OCI-LY3 (cell line): ENCODE measurements at regions not wholly inside any gene's neighbourhood (a gene's known extent, or its start where the extent isn't known, plus 50 kb on each side); places are given as distances from the start of the nearest gene placed in this dataset.

Experiments used
- H2AFZ ChIP-seq: fragments of 200-600, 300-600 bp; shearing (Covaris generic); 2 replicates; pipeline ENCODE4 v1.6.0; 2014; ENCODE audit warnings: antibody characterized with exemption, low read depth, low read length
- H3K27ac ChIP-seq: fragments of 200-600, 300-600 bp; sonication (generic); 2 replicates; pipeline ENCODE4 v1.5.1; 2014; ENCODE audit warnings: mild to moderate bottlenecking, low read length, moderate library complexity, mixed read lengths
- H3K27me3 ChIP-seq: fragments of 200-600, 300-600 bp; sonication (generic); 2 replicates; pipeline ENCODE4 v1.6.1; 2014; ENCODE audit warnings: low read depth, low read length, mixed read lengths
- H3K36me3 ChIP-seq: fragments of 200-600, 300-600 bp; sonication (generic); replicated peaks from 2 replicates; pipeline ENCODE3; 2014; ENCODE audit warnings: low read depth, low read length, mixed read lengths
- H3K4me1 ChIP-seq: fragments of 300-600, 200-600 bp; sonication (generic); 2 replicates; pipeline ENCODE4 v1.6.1; 2014; ENCODE audit warnings: low read length, mixed read lengths
- H3K4me2 ChIP-seq: fragments of 200-600, 300-600 bp; sonication (generic); 2 replicates; pipeline ENCODE4 v1.6.1; 2014; ENCODE audit warnings: low read length, mixed read lengths
- H3K4me3 ChIP-seq: fragments of 300-600, 200-600 bp; sonication (generic); 2 replicates; pipeline ENCODE4 v1.5.1; 2014; ENCODE audit warnings: antibody characterized with exemption, mild to moderate bottlenecking, low read length, moderate library complexity
- H3K79me2 ChIP-seq: fragments of 300-600, 200-600 bp; shearing (Covaris generic); 2 replicates; pipeline ENCODE4 v1.6.1; 2014; ENCODE audit warnings: mild to moderate bottlenecking, low read length, mixed read lengths
- H3K9ac ChIP-seq: fragments of 300-600, 200-600 bp; shearing (Covaris generic); 2 replicates; pipeline ENCODE4 v1.6.0; 2014; ENCODE audit warnings: mild to moderate bottlenecking, low read length, moderate library complexity
- H3K9me3 ChIP-seq: fragments of 200-600, 300-600 bp; shearing (Covaris generic); 2 replicates; pipeline ENCODE4 v1.6.1; 2014; ENCODE audit warnings: low read length, mixed read lengths; ENCODE audit not compliant: insufficient read depth
- H4K20me1 ChIP-seq: fragments of 200-600, 300-600 bp; sonication (generic); 2 replicates; pipeline ENCODE4 v1.6.1; 2016; ENCODE audit warnings: low read length, mixed read lengths; ENCODE audit not compliant: insufficient read depth
- EZH2phosphoT487 ChIP-seq: fragments of 200-600 bp; shearing (Covaris generic); IDR thresholded peaks from 2 replicates; pipeline ENCODE4 v1.6.1; 2018; ENCODE audit warnings: antibody characterized with exemption, mixed run types, low read depth
- TF ChIP-seq, protein P1 (sequence below): fragments of 200-600, 300-600 bp; sonication (generic); IDR thresholded peaks from 2 replicates; pipeline ENCODE4 v1.5.1; 2014; ENCODE audit warnings: antibody characterized with exemption, low read length, low read depth

DNA sequence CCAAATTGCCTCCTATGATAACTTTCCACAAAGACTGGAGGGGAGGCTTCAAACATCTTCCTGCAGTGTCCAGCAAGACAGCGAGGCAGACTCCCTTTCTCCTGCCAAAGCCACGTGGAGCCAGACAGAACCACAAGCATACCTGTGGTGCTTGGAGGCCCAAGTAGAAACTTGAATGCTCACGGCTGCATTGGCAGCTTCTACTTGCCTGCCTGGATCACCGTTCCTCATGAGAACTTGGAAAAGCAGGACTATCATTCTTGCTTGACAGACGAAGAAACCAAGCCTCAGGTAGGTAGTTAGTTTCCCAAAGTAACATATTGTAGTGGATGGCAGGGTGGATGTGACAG lies 216.3 kb upstream of the SFRP2 start:
- no peak overlapping the region for H3K9ac ChIP-seq

GRCh38 chr4:154004507-154005170 lies 215.8 kb upstream of the SFRP2 start:
- Histone ChIP-seq H3K4me3 (no peak overlapping the region), H3K27me3 (no peaks in the 10 kb centered on the region), H3K4me1 (no peaks in the 10 kb centered on the region), H3K4me2 (no peak overlapping the region), H3K36me3 (no peaks in the 10 kb centered on the region), H3K27ac (no peak overlapping the region), H3K79me2 (no peaks in the 10 kb centered on the region), H3K9ac (no peak overlapping the region), H4K20me1 (no peaks in the 10 kb centered on the region), H3K9me3 (no peaks in the 10 kb centered on the region), H2AFZ (no peak overlapping the region)
- TF ChIP-seq, protein P1, sequence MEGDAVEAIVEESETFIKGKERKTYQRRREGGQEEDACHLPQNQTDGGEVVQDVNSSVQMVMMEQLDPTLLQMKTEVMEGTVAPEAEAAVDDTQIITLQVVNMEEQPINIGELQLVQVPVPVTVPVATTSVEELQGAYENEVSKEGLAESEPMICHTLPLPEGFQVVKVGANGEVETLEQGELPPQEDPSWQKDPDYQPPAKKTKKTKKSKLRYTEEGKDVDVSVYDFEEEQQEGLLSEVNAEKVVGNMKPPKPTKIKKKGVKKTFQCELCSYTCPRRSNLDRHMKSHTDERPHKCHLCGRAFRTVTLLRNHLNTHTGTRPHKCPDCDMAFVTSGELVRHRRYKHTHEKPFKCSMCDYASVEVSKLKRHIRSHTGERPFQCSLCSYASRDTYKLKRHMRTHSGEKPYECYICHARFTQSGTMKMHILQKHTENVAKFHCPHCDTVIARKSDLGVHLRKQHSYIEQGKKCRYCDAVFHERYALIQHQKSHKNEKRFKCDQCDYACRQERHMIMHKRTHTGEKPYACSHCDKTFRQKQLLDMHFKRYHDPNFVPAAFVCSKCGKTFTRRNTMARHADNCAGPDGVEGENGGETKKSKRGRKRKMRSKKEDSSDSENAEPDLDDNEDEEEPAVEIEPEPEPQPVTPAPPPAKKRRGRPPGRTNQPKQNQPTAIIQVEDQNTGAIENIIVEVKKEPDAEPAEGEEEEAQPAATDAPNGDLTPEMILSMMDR: no peak
- TF ChIP-seq EZH2phosphoT487: no peak

More for the DNA sequence above, 216.3 kb upstream of the SFRP2 start:
- Histone ChIP-seq H3K79me2 (no peaks in the 10 kb centered on the region), H3K4me2 (no peak overlapping the region), H3K9me3 (no peaks in the 10 kb centered on the region), H3K36me3 (no peaks in the 10 kb centered on the region), H3K4me3 (no peak overlapping the region), H3K27me3 (no peaks in the 10 kb centered on the region), H4K20me1 (no peaks in the 10 kb centered on the region), H3K4me1 (no peaks in the 10 kb centered on the region), H2AFZ (no peak overlapping the region), H3K27ac (no peak overlapping the region)
- no peak for TF ChIP-seq EZH2phosphoT487
- TF ChIP-seq, protein P1: no peak

DNA sequence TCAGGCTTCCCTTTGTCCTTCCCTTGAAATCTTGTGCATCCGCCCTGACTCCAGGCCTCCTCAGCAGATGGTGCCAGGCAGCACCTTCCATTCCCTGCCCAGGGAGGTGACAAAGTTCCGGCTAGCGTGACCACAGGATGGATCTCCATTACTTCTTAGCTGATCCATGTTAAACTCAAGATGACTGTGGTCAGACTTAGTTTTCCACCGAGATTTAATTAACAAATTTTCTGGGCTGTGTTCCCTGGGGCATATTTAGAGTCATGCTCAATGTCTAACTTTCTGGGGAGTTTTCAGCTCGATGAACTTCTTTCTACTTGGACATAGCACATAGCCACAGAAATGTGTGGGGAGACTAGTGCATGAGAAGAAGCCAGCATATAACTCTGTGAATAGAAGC lies 215.1 kb upstream of the SFRP2 start:
- Histone ChIP-seq H3K79me2 (no peaks in the 10 kb centered on the region), H3K4me3 (no peak overlapping the region), H3K36me3 (no peaks in the 10 kb centered on the region), H3K4me2 (no peak overlapping the region), H3K9ac (no peak overlapping the region), H3K9me3 (no peaks in the 10 kb centered on the region), H2AFZ (no peak overlapping the region), H3K27ac (no peak overlapping the region), H4K20me1 (no peaks in the 10 kb centered on the region), H3K27me3 (no peaks in the 10 kb centered on the region), H3K4me1 (no peaks in the 10 kb centered on the region)
- TF ChIP-seq, protein P1: no peak
- no peak for TF ChIP-seq EZH2phosphoT487

DNA sequence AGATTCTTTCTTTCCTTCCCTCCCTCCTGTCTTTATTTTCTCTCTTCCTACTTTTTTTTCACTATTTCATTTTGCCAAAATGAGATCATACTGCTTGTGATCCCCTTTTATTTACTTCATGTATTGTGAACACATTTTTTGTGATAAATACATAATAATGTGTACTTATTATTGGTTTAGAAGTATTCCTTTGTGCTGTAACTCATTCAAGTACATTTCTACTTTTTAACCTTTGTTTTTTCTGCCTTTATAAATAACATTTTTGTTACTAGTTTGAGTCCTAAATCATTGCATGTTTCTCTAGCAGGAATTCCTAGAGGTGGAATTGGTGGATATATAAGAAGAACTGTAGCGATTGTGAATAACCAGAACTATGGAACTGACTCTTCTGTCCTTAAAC lies 214.5 kb upstream of the SFRP2 start:
- H2AFZ ChIP-seq: no peak overlapping the region
- H4K20me1 ChIP-seq: no peaks in the 10 kb centered on the region
- no peaks in the 10 kb centered on the region for H3K4me1 ChIP-seq
- no peaks in the 10 kb centered on the region for H3K79me2 ChIP-seq
- no peak overlapping the region for H3K4me2 ChIP-seq
- TF ChIP-seq, protein P1: no peak
- no peak for TF ChIP-seq EZH2phosphoT487
- no peak overlapping the region for H3K9ac ChIP-seq
- H3K9me3 ChIP-seq: no peaks in the 10 kb centered on the region
- H3K27ac ChIP-seq: no peak overlapping the region
- no peaks in the 10 kb centered on the region for H3K36me3 ChIP-seq
- no peak overlapping the region for H3K4me3 ChIP-seq
- H3K27me3 ChIP-seq: no peaks in the 10 kb centered on the region
